GM12873 (cell line): ENCODE measurements at regions not wholly inside any gene's neighbourhood (a gene's known extent, or its start where the extent isn't known, plus 50 kb on each side); places are given as distances from the start of the nearest gene placed in this dataset.

Experiments
- CTCF ChIP-seq: IDR thresholded peaks from 2 replicates; pipeline ENCODE4 v1.5.1; 2012; ENCODE audit warnings: low read depth, mild to moderate bottlenecking, moderate library complexity, low read length, control low read depth; ENCODE audit not compliant: insufficient read depth; ENCODE audit errors: missing control alignments

GRCh38 chr7:17022920-17023319, 141.1 kb upstream of the AGR3 start:
- no peak for TF ChIP-seq CTCF

GRCh38 chr7:17026269-17026668, 144.5 kb upstream of the AGR3 start:
- TF ChIP-seq CTCF, result no peak

- TF ChIP-seq CTCF, result no peak
Observed at GRCh38 chr7:17027143-17027788, 145.5 kb upstream of the AGR3 start.

GRCh38 chr7:17027789-17028152, 146.0 kb upstream of the AGR3 start:
- TF ChIP-seq CTCF, result no peak

GRCh38 chr7:17029150-17029549, 147.4 kb upstream of the AGR3 start:
- no peak for TF ChIP-seq CTCF

- no peak for TF ChIP-seq CTCF
Observed at GRCh38 chr7:17030559-17030958, 148.8 kb upstream of the AGR3 start.

- no peak for TF ChIP-seq CTCF
Observed at GRCh38 chr7:17031906-17032551, 150.2 kb upstream of the AGR3 start.
